ENCODE measurements at regions not wholly inside any gene's neighbourhood (a gene's known extent, or its start where the extent isn't known, plus 50 kb on each side); places are given as distances from the start of the nearest gene placed in this dataset.

GRCh38 chr9:106615118-106615889 lies 247.7 kb upstream of the ZNF462 start:
- Histone ChIP-seq H4K20me1 (replicated peaks in 1 of 2; ENCODE audit: control insufficient read depth in 1 of 2, insufficient read depth in 2 of 2, low read length in 2 of 2) (no peaks in the 10 kb centered on the region), H4K5ac (ENCODE audit: insufficient read length, low read depth, low read length) (no peak overlapping the region), H3K14ac (ENCODE audit: insufficient read length) (no peak overlapping the region), H3K23me2 (ENCODE audit: low read depth, low read length) (no peaks in the 10 kb centered on the region), H2BK5ac (ENCODE audit: low read depth, low read length) (no peak overlapping the region), H3K79me2 (ENCODE audit: control insufficient read depth in 1 of 2, insufficient read depth in 2 of 2, low read length in 2 of 2) (no peaks in the 10 kb centered on the region), H3K4me3 (ENCODE audit: extremely low read depth in 1 of 4, insufficient read depth in 2 of 4, low read depth in 3 of 4, low read length in 4 of 4) (no peak overlapping the region), H2AK5ac (ENCODE audit: low read depth, low read length) (no peak overlapping the region), H2BK120ac (replicated peaks; ENCODE audit: low read depth, low read length) (no peak overlapping the region), H2BK15ac (ENCODE audit: low read length) (no peak overlapping the region), H4K8ac (ENCODE audit: extremely low read depth, insufficient read depth, low read length) (no peak overlapping the region), H2AFZ (ENCODE audit: low read length) (no peak overlapping the region), H3K56ac (replicated peaks; ENCODE audit: insufficient read length, low read depth, low read length) (no peak overlapping the region), H3K27me3 (replicated peaks in 1 of 4; ENCODE audit: control insufficient read depth in 3 of 4, extremely low read depth in 1 of 4, insufficient read depth in 3 of 4, low read length in 3 of 4) (no peaks in the 10 kb centered on the region; a peak in 2 of 7 replicates), H3K36me3 (ENCODE audit: control insufficient read depth in 2 of 4, insufficient read depth in 4 of 4, low read length in 3 of 4) (no peaks in the 10 kb centered on the region), H3K18ac (ENCODE audit: extremely low read depth, low read length) (no peak overlapping the region), H3K4me2 (ENCODE audit: insufficient read depth in 1 of 2, low read depth in 2 of 2, low read length in 2 of 2) (no peak overlapping the region), H3K79me1 (ENCODE audit: low read depth, low read length) (no peaks in the 10 kb centered on the region), H3K27ac (ENCODE audit: low read depth, low read length) (no peak overlapping the region), H3K9ac (replicated peaks in 1 of 4; ENCODE audit: extremely low read depth in 1 of 4, low read depth in 3 of 4, low read length in 3 of 4) (no peak overlapping the region), H2BK20ac (ENCODE audit: low read length) (no peak overlapping the region), H3K23ac (ENCODE audit: insufficient read length) (no peak overlapping the region), H3K4me1 (replicated peaks in 1 of 4; ENCODE audit: control insufficient read depth in 3 of 4, insufficient read depth in 4 of 4, low read length in 3 of 4) (peaks cover 0 to 6% (median under 1%) of the 10 kb centered on the region in 4 experiments; a peak in 3 of 7 replicates), H2BK12ac (ENCODE audit: low read depth, low read length) (no peak overlapping the region), H4K91ac (replicated peaks; ENCODE audit: insufficient read length, low read length) (no peak overlapping the region), H3K4ac (replicated peaks; ENCODE audit: insufficient read length, low read depth, low read length) (no peak overlapping the region), H3K9me3 (ENCODE audit: insufficient read depth in 2 of 2, low read depth in 1 of 2, low read length in 1 of 2) (no peaks in the 10 kb centered on the region)
- 88% methylated on average over 7 of the region's 7 CpGs; no CpG with 5 or more reads in 1 of the 2 experiments for WGBS, 2 experiments (ENCODE audit: extremely low coverage in 1 of 2, insufficient coverage in 1 of 2, insufficient read length in 1 of 2, insufficient replicate concordance in 2 of 2, low coverage in 1 of 2, low lambda C conversion rate in 2 of 2, missing lambda C conversion rate in 1 of 2)
- no peak for DNase-seq (ENCODE audit: low read depth in 1 of 2, low spot score in 2 of 2)
- CTCF ChIA-PET (ENCODE audit: partially characterized antibody): no interaction called here
- no peak for FAIRE-seq
- POLR2A ChIA-PET (ENCODE audit: partially characterized antibody): interaction anchor here (1.4 kb wide), 1 partner anchor 249 kb away, joined by 3 read pairs; no protein-coding TSS in a partner anchor
- 0 out of 2 replicates have a peak, but pooled peaks have one; percentile 45 for TF ChIP-seq POU5F1 (IDR thresholded peaks at IDR 0.05; ENCODE audit: low read depth, low read length)
- TF ChIP-seq SIX5 (IDR thresholded peaks at IDR 0.05; ENCODE audit: low read depth, low read length): no peak

Measured in H1 (cell line).